Gastrocnemius medialis (tissue), 4 donors: ENCODE measurements at regions not wholly inside any gene's neighbourhood (a gene's known extent, or its start where the extent isn't known, plus 50 kb on each side); places are given as distances from the start of the nearest gene placed in this dataset.
A peak's percentile ranks its signal among the peaks of the same experiment; 100 is the strongest.
"Not testable (repeated sequence)": the region's sequence is repeated elsewhere in the genome, so short reads cannot be mapped to it uniquely, and the experiment has no call there.

Experiments used
- ATAC-seq, 2 donors: fragments of 150-250 bp; one replicate each; pipeline ENCODE4 v1.9.1; 2016
- DNase-seq, 2 donors: peaks; one replicate each; pipeline ENCODE4 v3.0.0-alpha.2; 2019
- H3K27ac ChIP-seq, 4 donors: fragments of 200-600 bp; sonication (generic); 1 replicate in 1 of 4; 2 replicates in 3 of 4; pipeline ENCODE4 v1.5.1; 2016 to 2018; ENCODE audit warnings: mild to moderate bottlenecking in 2 of 4, moderate library complexity in 1 of 4
- H3K27me3 ChIP-seq, 3 donors: fragments of 200-600 bp; sonication (generic) in 2 of 3; 1 replicate in 1 of 3; 2 replicates in 2 of 3; pipeline versions ENCODE4 v1.5.1 to v1.6.0; 2016 to 2019; ENCODE audit warnings: mild to moderate bottlenecking in 1 of 3, moderate library complexity in 1 of 3
- H3K36me3 ChIP-seq, 2 donors: fragments of 200-600 bp; sonication (generic) in 1 of 2; one replicate each; pipeline ENCODE4 v1.5.1; 2017 to 2018
- H3K4me1 ChIP-seq, 2 donors: fragments of 200-600 bp; sonication (generic) in 1 of 2; one replicate each; pipeline ENCODE4 v1.5.1; 2016 to 2017; ENCODE audit warnings: mild to moderate bottlenecking in 2 of 2
- H3K4me3 ChIP-seq, 4 donors: fragments of 200-600 bp; sonication (generic) in 3 of 4; 1 replicate in 1 of 4; 2 replicates in 3 of 4; pipeline ENCODE4 v1.5.1; 2016 to 2019; ENCODE audit warnings: mild to moderate bottlenecking in 2 of 4
- H3K9me3 ChIP-seq, 3 donors: fragments of 200-600 bp; sonication (generic) in 2 of 3; 1 replicate in 1 of 3; 2 replicates in 2 of 3; pipeline ENCODE4 v1.5.1; 2016 to 2019
- POLR2A ChIP-seq, 2 donors: fragments of 450-650 bp; IDR thresholded peaks; one replicate each; pipeline ENCODE4 v1.6.1; 2017; ENCODE audit warnings: antibody characterized with exemption in 2 of 2, mild to moderate bottlenecking in 2 of 2, moderate library complexity in 2 of 2
- in situ Hi-C, 4 donors: fragments of 200-750 bp; cut with MboI; loops; one replicate each; pipeline versions ENCODE4 v1.15.0 to v1.8.0; 2017; ENCODE audit warnings: low sequenced_read_pairs in 4 of 4
- intact Hi-C: fragments of 100-400 bp; cut with DNase I; formaldehyde crosslinking; loops from one replicate; pipeline ENCODE4 v1.15.1; 2023; ENCODE audit warnings: low total_unique reads
- TF ChIP-seq, protein P1 (sequence below), 5 experiments: fragments of 450-650 bp in 3 of 5; fragments of 200-600 bp in 2 of 5; sonication (generic) in 2 of 5; IDR thresholded peaks in 4 of 5; conservative IDR thresholded peaks in 1 of 5; 1 replicate in 4 of 5; 2 replicates in 1 of 5; pipeline ENCODE4 v1.5.1; 2016 to 2019; ENCODE audit warnings: antibody characterized with exemption in 5 of 5, mild to moderate bottlenecking in 3 of 5, moderate library complexity in 3 of 5

- Histone ChIP-seq H3K27ac (peak overlapping the region in 1 of 4 donors; percentile 32), H3K4me1 (no peaks in the 10 kb centered on the region), H3K4me3 (peak overlapping the region; percentile 32 to 64 (median 48)), H3K9me3 (no peaks in the 10 kb centered on the region), H3K36me3 (no peaks in the 10 kb centered on the region), H3K27me3 (no peaks in the 10 kb centered on the region)
- peak; percentile 54 to 60 for DNase-seq
- in situ Hi-C loops (no loop called here), intact Hi-C loops (no loop called here)
- ATAC-seq = peak; percentile 54 to 69
- no peak for TF ChIP-seq POLR2A (IDR thresholded peaks at IDR 0.05)
- TF ChIP-seq, protein P1, sequence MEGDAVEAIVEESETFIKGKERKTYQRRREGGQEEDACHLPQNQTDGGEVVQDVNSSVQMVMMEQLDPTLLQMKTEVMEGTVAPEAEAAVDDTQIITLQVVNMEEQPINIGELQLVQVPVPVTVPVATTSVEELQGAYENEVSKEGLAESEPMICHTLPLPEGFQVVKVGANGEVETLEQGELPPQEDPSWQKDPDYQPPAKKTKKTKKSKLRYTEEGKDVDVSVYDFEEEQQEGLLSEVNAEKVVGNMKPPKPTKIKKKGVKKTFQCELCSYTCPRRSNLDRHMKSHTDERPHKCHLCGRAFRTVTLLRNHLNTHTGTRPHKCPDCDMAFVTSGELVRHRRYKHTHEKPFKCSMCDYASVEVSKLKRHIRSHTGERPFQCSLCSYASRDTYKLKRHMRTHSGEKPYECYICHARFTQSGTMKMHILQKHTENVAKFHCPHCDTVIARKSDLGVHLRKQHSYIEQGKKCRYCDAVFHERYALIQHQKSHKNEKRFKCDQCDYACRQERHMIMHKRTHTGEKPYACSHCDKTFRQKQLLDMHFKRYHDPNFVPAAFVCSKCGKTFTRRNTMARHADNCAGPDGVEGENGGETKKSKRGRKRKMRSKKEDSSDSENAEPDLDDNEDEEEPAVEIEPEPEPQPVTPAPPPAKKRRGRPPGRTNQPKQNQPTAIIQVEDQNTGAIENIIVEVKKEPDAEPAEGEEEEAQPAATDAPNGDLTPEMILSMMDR (IDR thresholded peaks at IDR 0.05 in 4 of 5, conservative IDR thresholded peaks at IDR 0.05 in 1 of 5) = no peak
Observed at GRCh38 chr10:42367532-42368230, 270.7 kb downstream of the ZNF33B start.

DNA sequence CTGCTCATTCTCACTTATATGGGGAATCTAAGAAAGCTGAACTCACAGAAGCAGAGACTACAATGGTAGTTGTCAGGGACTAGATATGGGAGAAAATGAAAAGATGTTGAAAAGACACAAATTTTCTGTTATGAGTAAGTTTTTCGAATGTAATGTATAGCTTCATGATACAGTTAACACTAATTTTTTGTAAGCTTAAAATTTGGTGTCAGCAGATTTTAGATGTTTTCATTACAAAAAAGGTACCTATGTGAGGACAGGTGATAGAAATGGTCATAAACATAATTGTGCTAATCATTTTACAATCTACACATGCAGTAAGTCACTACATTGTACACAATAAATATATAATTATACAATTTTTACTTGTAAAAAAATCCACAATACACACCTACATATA is 286.6 kb downstream of the ZNF33B start:
- H3K4me1 ChIP-seq = no peaks in the 10 kb centered on the region
- in situ Hi-C loops = no loop called here
- no peak for ATAC-seq
- no peaks in the 10 kb centered on the region for H3K36me3 ChIP-seq
- intact Hi-C loops = no loop called here
- H3K4me3 ChIP-seq = no peak overlapping the region
- no peak for DNase-seq
- H3K27me3 ChIP-seq = no peaks in the 10 kb centered on the region
- TF ChIP-seq, protein P1 (IDR thresholded peaks at IDR 0.05 in 4 of 5, conservative IDR thresholded peaks at IDR 0.05 in 1 of 5) = no peak
- no peak for TF ChIP-seq POLR2A (IDR thresholded peaks at IDR 0.05)
- H3K27ac ChIP-seq = no peak overlapping the region
- H3K9me3 ChIP-seq = no peaks in the 10 kb centered on the region

GRCh38 chr10:42336593-42337337 is 301.6 kb downstream of the ZNF33B start:
- H3K4me1 ChIP-seq, in situ Hi-C loops, H3K27ac ChIP-seq, H3K27me3 ChIP-seq, intact Hi-C loops, H3K36me3 ChIP-seq, DNase-seq, ATAC-seq, H3K4me3 ChIP-seq: not testable (repeated sequence)
- H3K9me3 ChIP-seq = peaks cover 0 to 32% (median 23%) of the 10 kb centered on the region in 3 donors

- H3K4me1 ChIP-seq, DNase-seq, H3K36me3 ChIP-seq, H3K27ac ChIP-seq, H3K27me3 ChIP-seq, intact Hi-C loops, in situ Hi-C loops, ATAC-seq: not testable (repeated sequence)
- Histone ChIP-seq H3K4me3 (peak overlapping the region in 1 of 4 donors; percentile 25), H3K9me3 (peaks cover 0 to 32% (median 23%) of the 10 kb centered on the region in 3 donors)
Observed at GRCh38 chr10:42335653-42336296, 302.6 kb downstream of the ZNF33B start.

DNA sequence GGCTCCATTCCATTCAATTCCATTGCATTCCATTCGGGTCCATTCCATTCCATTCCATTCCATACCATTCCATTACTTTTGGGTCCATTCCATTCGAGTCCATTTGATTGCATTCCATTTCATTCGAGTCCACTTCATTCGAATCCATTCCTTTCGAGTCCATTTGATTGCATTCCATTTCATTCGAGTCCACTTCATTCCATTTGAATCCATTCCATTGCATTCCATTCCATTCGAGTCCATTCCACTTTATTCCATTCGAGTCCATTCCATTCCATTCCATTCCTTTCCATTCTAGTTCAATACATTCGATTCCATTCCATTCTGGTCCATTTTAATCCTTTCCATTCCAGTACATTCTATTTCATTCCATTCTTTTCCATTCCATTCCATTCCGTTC is 334.0 kb downstream of the ZNF33B start:
- Histone ChIP-seq H3K27ac (no peak overlapping the region), H3K4me3 (no peak overlapping the region), H3K27me3 (no peaks in the 10 kb centered on the region), H3K36me3 (no peaks in the 10 kb centered on the region), H3K4me1 (no peaks in the 10 kb centered on the region), H3K9me3 (peaks cover 0 to 6% (median 3%) of the 10 kb centered on the region in 3 donors)
- no peak for TF ChIP-seq POLR2A (IDR thresholded peaks at IDR 0.05)
- TF ChIP-seq, protein P1 (IDR thresholded peaks at IDR 0.05 in 4 of 5, conservative IDR thresholded peaks at IDR 0.05 in 1 of 5) = no peak
- intact Hi-C loops (no loop called here), in situ Hi-C loops (no loop called here)
- no peak for DNase-seq
- no peak for ATAC-seq

- H3K4me3 ChIP-seq, intact Hi-C loops, H3K36me3 ChIP-seq, DNase-seq, H3K9me3 ChIP-seq, H3K27ac ChIP-seq, in situ Hi-C loops, H3K4me1 ChIP-seq, ATAC-seq, H3K27me3 ChIP-seq: not testable (repeated sequence)
Observed at GRCh38 chr10:42281896-42282295, 356.5 kb downstream of the ZNF33B start.

- DNase-seq, in situ Hi-C loops, H3K27me3 ChIP-seq, ATAC-seq, H3K27ac ChIP-seq, intact Hi-C loops, H3K4me3 ChIP-seq, H3K4me1 ChIP-seq, H3K9me3 ChIP-seq, H3K36me3 ChIP-seq: not testable (repeated sequence)
Observed at GRCh38 chr10:42269788-42270187, 368.6 kb downstream of the ZNF33B start.

- in situ Hi-C loops, ATAC-seq, H3K9me3 ChIP-seq, H3K36me3 ChIP-seq, H3K27ac ChIP-seq, intact Hi-C loops, DNase-seq, H3K4me3 ChIP-seq, H3K27me3 ChIP-seq, H3K4me1 ChIP-seq: not testable (repeated sequence)
Observed at GRCh38 chr10:42263259-42263658, 375.1 kb downstream of the ZNF33B start.
